ENCODE measurements at regions not wholly inside any gene's neighbourhood (a gene's known extent, or its start where the extent isn't known, plus 50 kb on each side); places are given as distances from the start of the nearest gene placed in this dataset.

- Histone ChIP-seq H3K9me3 (no peaks in the 10 kb centered on the region), H3K4me3 (no peak overlapping the region), H3K4me1 (no peaks in the 10 kb centered on the region), H3K36me3 (no peaks in the 10 kb centered on the region), H3K27me3 (no peaks in the 10 kb centered on the region), H3K27ac (no peak overlapping the region)
- DNase-seq (ENCODE audit: low spot score in 2 of 2): no peak
- intact Hi-C loops (cut with DNase I; ENCODE audit: low total_unique reads): no loop called here
- TF ChIP-seq CTCF (IDR thresholded peaks at IDR 0.05) (no peak), POLR2AphosphoS5 (IDR thresholded peaks at IDR 0.05) (no peak), POLR2A (IDR thresholded peaks at IDR 0.05) (no peak)
Measured at GRCh38 chr13:74747186-74747955, 613.2 kb upstream of the KLF12 start.

- TF ChIP-seq POLR2A (IDR thresholded peaks at IDR 0.05): no peak
- no peak for DNase-seq (ENCODE audit: low spot score in 2 of 2)
- Histone ChIP-seq H3K4me1 (no peaks in the 10 kb centered on the region), H3K27me3 (no peaks in the 10 kb centered on the region), H3K27ac (no peak overlapping the region), H3K4me3 (no peak overlapping the region), H3K36me3 (no peaks in the 10 kb centered on the region), H3K9me3 (no peaks in the 10 kb centered on the region)
- intact Hi-C loops (cut with DNase I; ENCODE audit: low total_unique reads): no loop called here
Measured at GRCh38 chr13:74743992-74744391, 609.8 kb upstream of the KLF12 start.

GRCh38 chr13:74741732-74742131 lies 607.5 kb upstream of the KLF12 start:
- intact Hi-C loops (cut with DNase I; ENCODE audit: low total_unique reads): no loop called here
- Histone ChIP-seq H3K4me1 (no peaks in the 10 kb centered on the region), H3K4me3 (no peak overlapping the region), H3K9me3 (no peaks in the 10 kb centered on the region), H3K27ac (no peak overlapping the region), H3K27me3 (no peaks in the 10 kb centered on the region), H3K36me3 (no peaks in the 10 kb centered on the region)
- TF ChIP-seq POLR2A (IDR thresholded peaks at IDR 0.05) (no peak), POLR2AphosphoS5 (IDR thresholded peaks at IDR 0.05) (no peak), CTCF (IDR thresholded peaks at IDR 0.05) (no peak)
- DNase-seq (ENCODE audit: low spot score in 2 of 2): no peak

GRCh38 chr13:74732736-74733385 lies 598.7 kb upstream of the KLF12 start:
- Histone ChIP-seq H3K4me1 (no peaks in the 10 kb centered on the region), H3K36me3 (no peaks in the 10 kb centered on the region), H3K4me3 (no peak overlapping the region), H3K9me3 (no peaks in the 10 kb centered on the region), H3K27ac (no peak overlapping the region), H3K27me3 (no peaks in the 10 kb centered on the region)
- DNase-seq (ENCODE audit: low spot score in 2 of 2): no peak
- intact Hi-C loops (cut with DNase I; ENCODE audit: low total_unique reads): no loop called here
- TF ChIP-seq CTCF (IDR thresholded peaks at IDR 0.05) (no peak), POLR2AphosphoS5 (IDR thresholded peaks at IDR 0.05) (no peak)

- Histone ChIP-seq H3K27ac (no peak overlapping the region), H3K36me3 (no peaks in the 10 kb centered on the region), H3K4me3 (no peak overlapping the region), H3K9me3 (no peaks in the 10 kb centered on the region), H3K27me3 (no peaks in the 10 kb centered on the region), H3K4me1 (no peaks in the 10 kb centered on the region)
- TF ChIP-seq CTCF (IDR thresholded peaks at IDR 0.05) (no peak), POLR2A (IDR thresholded peaks at IDR 0.05) (no peak), POLR2AphosphoS5 (IDR thresholded peaks at IDR 0.05) (no peak)
- intact Hi-C loops (cut with DNase I; ENCODE audit: low total_unique reads): no loop called here
- DNase-seq (ENCODE audit: low spot score in 2 of 2): no peak
Measured at GRCh38 chr13:74731731-74732130, 597.5 kb upstream of the KLF12 start.

All from breast epithelium (tissue), 4 donors.